GM18867 (cell line): ENCODE measurements at regions not wholly inside any gene's neighbourhood (a gene's known extent, or its start where the extent isn't known, plus 50 kb on each side); places are given as distances from the start of the nearest gene placed in this dataset.
A peak's percentile ranks its signal among the peaks of the same experiment; 100 is the strongest.

ENCODE experiments used
- ATAC-seq: cut with Tn5 transposase; IDR thresholded peaks from one replicate; pipeline ENCODE4 v1.9.1; 2021; ENCODE audit warnings: mild to moderate bottlenecking, moderate library complexity; ENCODE audit not compliant: unreplicated experiment

DNA sequence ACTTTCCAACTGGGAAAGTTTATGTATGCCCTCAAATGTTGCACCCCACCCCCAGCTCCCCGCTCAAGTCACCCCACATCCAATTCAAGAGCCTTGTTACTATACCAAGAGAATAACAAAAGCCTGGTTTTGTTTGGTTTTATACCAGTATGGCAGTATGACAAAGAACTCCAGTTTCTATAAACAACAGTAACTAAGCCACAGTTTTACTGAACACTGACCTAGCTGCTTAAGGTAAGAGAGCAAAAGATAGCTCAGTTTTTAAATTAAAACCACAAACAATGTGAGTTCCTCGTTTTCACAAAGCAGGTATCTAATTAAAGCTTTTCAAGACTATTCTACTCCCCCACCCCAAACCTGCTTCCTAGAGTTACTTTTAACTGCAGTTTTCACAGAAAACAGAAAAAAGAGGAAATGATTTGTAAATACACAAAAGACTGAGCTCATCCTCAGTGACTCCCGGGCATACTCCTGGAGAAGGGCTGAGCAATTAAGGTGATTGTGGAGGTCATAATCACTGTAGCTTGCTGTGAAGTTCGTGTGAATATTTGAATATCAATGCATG lies 59.3 kb upstream of the LHX8 start:
- peak; percentile 41 for ATAC-seq

GRCh38 chr1:75079538-75080290 lies 54.5 kb upstream of the LHX8 start:
- ATAC-seq: no peak

- no peak for ATAC-seq
Measured at GRCh38 chr1:75083223-75083622, 51.0 kb upstream of the LHX8 start.

GRCh38 chr1:75083848-75084514 lies 50.2 kb upstream of the LHX8 start:
- ATAC-seq: no peak
